CD4-positive, alpha-beta T cell (primary cell): ENCODE measurements at regions not wholly inside any gene's neighbourhood (a gene's known extent, or its start where the extent isn't known, plus 50 kb on each side); places are given as distances from the start of the nearest gene placed in this dataset.

Experiments
- ATAC-seq: fragments of 200-7000 bp; cut with Tn5 transposase; one replicate; pipeline ENCODE4 v1.10.0; 2022; ENCODE audit warnings: mild to moderate bottlenecking; ENCODE audit not compliant: poor library complexity
- CTCF ChIA-PET: fragments of 350-600 bp; sonication (Branson Sonifier 250); formaldehyde crosslinking; loops from one replicate; lab custom pipeline; 2021; ENCODE audit warnings: antibody characterized with exemption, inconsistent platforms; lab: Charles Lee
- POLR2A ChIA-PET: fragments of 350-600 bp; sonication (Branson Sonifier 250); formaldehyde crosslinking; loops from one replicate; lab custom pipeline; 2021; ENCODE audit warnings: antibody characterized with exemption, inconsistent platforms; lab: Charles Lee
- DNase-seq, 14 experiments: peaks; one replicate each; pipeline ENCODE4 v3.0.0-alpha.2; 2013 to 2020; ENCODE audit warnings: mixed read lengths in 2 of 14
- H3K27ac ChIP-seq, 2 donors: one replicate each; pipeline versions ENCODE4 v1.5.1 to v1.7.0; 2013; ENCODE audit warnings: low read length in 2 of 2, low read depth in 1 of 2, mild to moderate bottlenecking in 1 of 2
- H3K27me3 ChIP-seq, 2 experiments: 1 replicate in 1 of 2; 2 replicates in 1 of 2; pipeline versions ENCODE4 v1.6.1 to v1.7.0; 2013; ENCODE audit warnings: low read length in 2 of 2, control low read depth in 1 of 2, mild to moderate bottlenecking in 1 of 2, moderate library complexity in 1 of 2; ENCODE audit not compliant: insufficient read depth in 2 of 2, control insufficient read depth in 1 of 2
- H3K36me3 ChIP-seq: one replicate; pipeline ENCODE4 v1.6.1; 2013; ENCODE audit warnings: low read length, control low read depth; ENCODE audit not compliant: insufficient read depth
- H3K4me1 ChIP-seq: one replicate; pipeline ENCODE4 v1.6.1; 2013; ENCODE audit warnings: low read length, control low read depth; ENCODE audit not compliant: insufficient read depth
- H3K4me3 ChIP-seq: one replicate; pipeline ENCODE4 v1.5.1; 2013; ENCODE audit warnings: mild to moderate bottlenecking, low read length, moderate library complexity
- H3K9me3 ChIP-seq, 2 experiments: 1 replicate in 1 of 2; 2 replicates in 1 of 2; pipeline versions ENCODE4 v1.6.1 to v1.7.0; 2013; ENCODE audit warnings: low read length in 2 of 2, mild to moderate bottlenecking in 2 of 2, control low read depth in 1 of 2, moderate library complexity in 1 of 2; ENCODE audit not compliant: control insufficient read depth in 1 of 2, insufficient read depth in 1 of 2
- H3K27ac Mint-ChIP-seq: one replicate; pipeline ENCODE4 v1.8.0; 2020; ENCODE audit warnings: mixed read lengths
- H3K27me3 Mint-ChIP-seq: one replicate; pipeline ENCODE4 v1.8.0; 2021; ENCODE audit warnings: mixed read lengths
- H3K36me3 Mint-ChIP-seq: one replicate; pipeline ENCODE4 v1.8.0; 2021; ENCODE audit warnings: low read depth, mixed read lengths
- H3K4me1 Mint-ChIP-seq: one replicate; pipeline ENCODE4 v1.8.0; 2021; ENCODE audit warnings: low read depth, mixed read lengths
- H3K4me3 Mint-ChIP-seq: one replicate; pipeline ENCODE4 v1.8.0; 2020; ENCODE audit warnings: mild to moderate bottlenecking, mixed read lengths
- H3K9me3 Mint-ChIP-seq: one replicate; pipeline ENCODE4 v1.8.0; 2020; ENCODE audit warnings: mixed read lengths
- CTCF ChIP-seq: fragments of 200-600 bp; IDR thresholded peaks from one replicate; pipeline ENCODE4 v1.8.0; 2022; ENCODE audit warnings: antibody characterized with exemption, mild to moderate bottlenecking
- intact Hi-C, 2 experiments: fragments of 100-400 bp; cut with DNase I in 1 of 2; cut with micrococcal nuclease in 1 of 2; formaldehyde crosslinking; loops; one replicate each; pipeline versions ENCODE4 v1.15.1 to v1.9.0; 2023 to 2025; cut with DNase I, micrococcal nuclease

- Mint-ChIP-seq H3K4me3 (no peak overlapping the region), H3K4me1 (no peaks in the 10 kb centered on the region), H3K27ac (no peak overlapping the region), H3K36me3 (no peaks in the 10 kb centered on the region), H3K9me3 (peaks cover 2% of the 10 kb centered on the region), H3K27me3 (no peaks in the 10 kb centered on the region)
- POLR2A ChIA-PET, result no interaction called here
- CTCF ChIA-PET, result no interaction called here
- ATAC-seq, result no peak
- H3K27ac ChIP-seq, result no peak overlapping the region
- DNase-seq, result no peak
- H3K36me3 ChIP-seq, result no peaks in the 10 kb centered on the region
- H3K4me3 ChIP-seq, result no peak overlapping the region
- intact Hi-C loops, result no loop called here
- H3K4me1 ChIP-seq, result no peaks in the 10 kb centered on the region
- H3K27me3 ChIP-seq, result no peaks in the 10 kb centered on the region
- peaks cover 0 to 6% of the 10 kb centered on the region in 2 experiments for H3K9me3 ChIP-seq
- no peak for TF ChIP-seq CTCF
These were observed 352.4 kb upstream of the MEOX2 start for GRCh38 chr7:16038906-16039305.

DNA sequence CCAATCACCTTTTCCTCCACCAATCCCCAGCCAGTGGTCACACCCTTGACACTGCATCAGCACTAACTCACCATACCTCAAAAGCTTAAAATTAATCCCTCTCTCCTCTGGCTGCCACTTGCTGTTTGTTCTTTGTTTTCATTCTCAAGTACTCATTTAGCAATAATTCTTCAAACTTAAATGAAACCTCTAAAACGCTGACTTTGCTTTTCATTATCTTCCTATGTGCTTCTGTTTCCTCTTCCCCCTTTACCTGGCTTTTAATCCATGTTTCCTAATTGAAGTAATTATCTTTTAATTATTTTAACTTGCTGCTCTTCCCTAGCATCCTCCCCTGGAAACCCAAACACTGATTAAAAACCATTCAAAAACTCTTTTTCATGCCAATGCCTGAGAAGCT lies 348.9 kb upstream of the MEOX2 start:
- ATAC-seq, result no peak
- CTCF ChIA-PET, result no interaction called here
- H3K27ac ChIP-seq, result no peak overlapping the region
- Mint-ChIP-seq H3K27me3 (no peaks in the 10 kb centered on the region), H3K4me3 (no peak overlapping the region), H3K4me1 (no peaks in the 10 kb centered on the region), H3K9me3 (no peaks in the 10 kb centered on the region), H3K36me3 (no peaks in the 10 kb centered on the region), H3K27ac (no peak overlapping the region)
- DNase-seq, result no peak
- H3K27me3 ChIP-seq, result no peaks in the 10 kb centered on the region
- intact Hi-C loops, result no loop called here
- peaks cover 0 to 6% of the 10 kb centered on the region in 2 experiments for H3K9me3 ChIP-seq
- no peaks in the 10 kb centered on the region for H3K36me3 ChIP-seq
- POLR2A ChIA-PET, result no interaction called here
- H3K4me3 ChIP-seq, result no peak overlapping the region
- H3K4me1 ChIP-seq, result no peaks in the 10 kb centered on the region
- no peak for TF ChIP-seq CTCF

GRCh38 chr7:16034866-16035265 lies 348.4 kb upstream of the MEOX2 start:
- intact Hi-C loops, result no loop called here
- H3K9me3 Mint-ChIP-seq, result no peaks in the 10 kb centered on the region
- no peaks in the 10 kb centered on the region for H3K27me3 Mint-ChIP-seq
- no peaks in the 10 kb centered on the region for H3K27me3 ChIP-seq
- H3K27ac ChIP-seq, result no peak overlapping the region
- DNase-seq, result no peak
- no peak for TF ChIP-seq CTCF
- peaks cover 0 to 6% of the 10 kb centered on the region in 2 experiments for H3K9me3 ChIP-seq
- H3K4me1 Mint-ChIP-seq, result no peaks in the 10 kb centered on the region
- no peak overlapping the region for H3K4me3 ChIP-seq
- ChIA-PET CTCF (no interaction called here), POLR2A (no interaction called here)
- no peak overlapping the region for H3K4me3 Mint-ChIP-seq
- no peak for ATAC-seq
- H3K27ac Mint-ChIP-seq, result no peak overlapping the region
- H3K36me3 ChIP-seq, result no peaks in the 10 kb centered on the region
- H3K4me1 ChIP-seq, result no peaks in the 10 kb centered on the region
- H3K36me3 Mint-ChIP-seq, result no peaks in the 10 kb centered on the region
